Activated CD4-positive, alpha-beta T cell treated with anti-CD3 and anti-CD28 coated beads, Interleukin-2, amount 10 ng/mL, durations not matched to agents 24 days and 14 days (primary cell): ENCODE measurements at regions not wholly inside any gene's neighbourhood (a gene's known extent, or its start where the extent isn't known, plus 50 kb on each side); places are given as distances from the start of the nearest gene placed in this dataset.
"Not testable (repeated sequence)": the region's sequence is repeated elsewhere in the genome, so short reads cannot be mapped to it uniquely, and the experiment has no call there.

Source experiments
- DNase-seq: peaks from one replicate; pipeline ENCODE4 v3.0.0; 2022
- H3K27ac Mint-ChIP-seq: one replicate; pipeline ENCODE4 v1.8.0; 2022; ENCODE audit warnings: mild to moderate bottlenecking, mixed read lengths
- H3K27me3 Mint-ChIP-seq: one replicate; pipeline ENCODE4 v1.8.0; 2022; ENCODE audit warnings: mixed read lengths
- H3K36me3 Mint-ChIP-seq: one replicate; pipeline ENCODE4 v1.8.0; 2022; ENCODE audit warnings: low read depth, mild to moderate bottlenecking, mixed read lengths
- H3K4me1 Mint-ChIP-seq: one replicate; pipeline ENCODE4 v1.8.0; 2021; ENCODE audit warnings: mixed read lengths
- H3K4me3 Mint-ChIP-seq: one replicate; pipeline ENCODE4 v1.8.0; 2022; ENCODE audit warnings: mild to moderate bottlenecking, moderate library complexity, mixed read lengths
- H3K9me3 Mint-ChIP-seq: one replicate; pipeline ENCODE4 v1.8.0; 2021; ENCODE audit warnings: mixed read lengths
- intact Hi-C: fragments of 100-400 bp; cut with micrococcal nuclease; formaldehyde crosslinking; loops from one replicate; pipeline ENCODE4 v1.15.1; 2023

DNA sequence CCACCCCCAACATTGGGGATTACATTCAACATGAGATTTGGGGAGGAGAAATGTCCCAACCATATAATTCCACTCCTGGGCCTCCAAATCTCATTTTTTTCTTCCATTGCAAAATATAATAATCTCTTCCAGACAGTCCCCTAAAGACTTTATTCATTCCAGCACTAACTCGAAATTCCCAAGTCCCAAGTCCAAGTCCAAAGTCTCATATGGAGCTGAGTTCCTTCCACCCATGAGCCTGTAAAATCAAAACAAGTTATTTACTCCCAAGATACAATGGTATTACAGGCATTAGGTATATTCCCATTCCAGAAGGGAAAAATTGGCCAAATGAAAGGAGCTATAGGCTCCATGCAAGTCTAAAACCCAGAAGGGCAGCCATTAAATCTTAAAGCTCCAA is 56.7 kb downstream of the P2RY1 start:
- intact Hi-C loops = no loop called here
- no peaks in the 10 kb centered on the region for H3K4me1 Mint-ChIP-seq
- H3K4me3 Mint-ChIP-seq = no peak overlapping the region
- no peaks in the 10 kb centered on the region for H3K36me3 Mint-ChIP-seq
- H3K9me3 Mint-ChIP-seq = peaks cover 4% of the 10 kb centered on the region
- no peaks in the 10 kb centered on the region for H3K27me3 Mint-ChIP-seq
- DNase-seq = no peak
- no peak overlapping the region for H3K27ac Mint-ChIP-seq

GRCh38 chr3:152892446-152892845 is 57.5 kb downstream of the P2RY1 start:
- Mint-ChIP-seq H3K27ac (no peak overlapping the region), H3K4me3 (no peak overlapping the region), H3K9me3 (peaks cover 4% of the 10 kb centered on the region), H3K27me3 (no peaks in the 10 kb centered on the region), H3K4me1 (no peaks in the 10 kb centered on the region), H3K36me3 (no peaks in the 10 kb centered on the region)
- intact Hi-C loops = no loop called here
- DNase-seq = no peak

DNA sequence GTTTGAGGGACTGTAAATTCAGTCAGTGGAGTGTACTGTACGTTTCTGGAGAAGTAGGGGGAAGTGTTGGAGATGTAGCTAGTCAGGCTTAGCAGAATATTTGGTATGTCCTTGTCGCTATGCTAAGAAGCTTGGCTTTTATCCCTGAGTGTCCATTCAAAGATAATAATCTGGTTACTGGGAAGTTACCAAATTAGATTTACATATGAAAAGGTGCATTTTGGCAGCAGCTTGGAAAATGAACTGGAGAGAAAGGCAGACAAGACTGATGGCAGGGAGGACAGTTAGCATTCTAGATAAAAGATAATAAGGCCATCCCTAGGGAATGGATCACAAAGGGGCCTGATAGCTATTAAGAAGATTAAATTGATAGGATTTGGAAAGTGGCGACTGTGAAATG is 58.7 kb downstream of the P2RY1 start:
- Mint-ChIP-seq H3K4me3 (no peak overlapping the region), H3K9me3 (peaks cover 4% of the 10 kb centered on the region), H3K27me3 (no peaks in the 10 kb centered on the region), H3K27ac (no peak overlapping the region), H3K4me1 (no peaks in the 10 kb centered on the region), H3K36me3 (no peaks in the 10 kb centered on the region)
- no peak for DNase-seq
- intact Hi-C loops = no loop called here

- Mint-ChIP-seq H3K27me3 (no peaks in the 10 kb centered on the region), H3K36me3 (no peaks in the 10 kb centered on the region), H3K27ac (no peak overlapping the region), H3K9me3 (no peaks in the 10 kb centered on the region), H3K4me3 (no peak overlapping the region), H3K4me1 (no peaks in the 10 kb centered on the region)
- intact Hi-C loops = no loop called here
- no peak for DNase-seq
Measured at GRCh38 chr3:152899306-152899705, 64.4 kb downstream of the P2RY1 start.

- Mint-ChIP-seq H3K27me3 (no peaks in the 10 kb centered on the region), H3K27ac (no peak overlapping the region)
Measured at GRCh38 chr3:152902141-152902669, 67.3 kb downstream of the P2RY1 start.

GRCh38 chr3:152905631-152906030 is 70.7 kb downstream of the P2RY1 start:
- H3K4me1 Mint-ChIP-seq = no peaks in the 10 kb centered on the region
- intact Hi-C loops = no loop called here
- H3K36me3 Mint-ChIP-seq = no peaks in the 10 kb centered on the region
- H3K27ac Mint-ChIP-seq = no peak overlapping the region
- H3K27me3 Mint-ChIP-seq = no peaks in the 10 kb centered on the region
- no peak for DNase-seq
- H3K9me3 Mint-ChIP-seq = no peaks in the 10 kb centered on the region
- H3K4me3 Mint-ChIP-seq = no peak overlapping the region

More at GRCh38 chr3:152902141-152902669, 67.3 kb downstream of the P2RY1 start:
- Mint-ChIP-seq H3K9me3 (no peaks in the 10 kb centered on the region), H3K36me3 (no peaks in the 10 kb centered on the region), H3K4me3 (no peak overlapping the region), H3K4me1 (no peaks in the 10 kb centered on the region)
- intact Hi-C loops = no loop called here
- no peak for DNase-seq

- Mint-ChIP-seq H3K27me3 (no peaks in the 10 kb centered on the region), H3K9me3 (no peaks in the 10 kb centered on the region), H3K36me3 (no peaks in the 10 kb centered on the region), H3K27ac (no peak overlapping the region), H3K4me1 (no peaks in the 10 kb centered on the region), H3K4me3 (no peak overlapping the region)
- no peak for DNase-seq
- intact Hi-C loops = no loop called here
Measured at GRCh38 chr3:152909180-152909883, 74.4 kb downstream of the P2RY1 start.

DNA sequence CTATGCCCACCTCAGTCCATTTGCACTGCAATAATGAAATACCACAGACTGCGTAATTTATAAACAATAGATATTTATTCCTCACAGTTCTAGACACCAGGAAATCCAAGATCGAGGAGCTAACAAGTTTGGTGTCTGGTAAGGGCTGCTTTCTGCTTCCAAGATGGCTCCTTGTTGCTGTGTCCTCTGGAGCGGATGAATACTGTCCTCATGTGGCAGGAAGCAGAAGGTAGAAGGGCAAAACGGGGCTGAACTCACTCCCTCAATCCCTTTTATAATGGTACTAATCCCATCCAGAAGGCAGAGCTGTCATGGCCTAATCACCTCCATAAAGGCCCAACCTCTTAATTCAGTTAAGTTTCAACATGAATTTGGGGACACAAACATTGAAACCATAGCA is 75.3 kb downstream of the P2RY1 start:
- Mint-ChIP-seq H3K27ac (no peak overlapping the region), H3K27me3 (no peaks in the 10 kb centered on the region), H3K9me3 (no peaks in the 10 kb centered on the region), H3K4me3 (no peak overlapping the region), H3K36me3 (no peaks in the 10 kb centered on the region), H3K4me1 (no peaks in the 10 kb centered on the region)
- DNase-seq = no peak
- intact Hi-C loops = no loop called here

- Mint-ChIP-seq H3K36me3 (no peaks in the 10 kb centered on the region), H3K27ac (no peak overlapping the region), H3K4me3 (no peak overlapping the region), H3K27me3 (no peaks in the 10 kb centered on the region), H3K4me1 (no peaks in the 10 kb centered on the region), H3K9me3 (no peaks in the 10 kb centered on the region)
- no peak for DNase-seq
- intact Hi-C loops = no loop called here
Measured at GRCh38 chr3:152910966-152911365, 76.0 kb downstream of the P2RY1 start.

- DNase-seq, H3K27me3 Mint-ChIP-seq, intact Hi-C loops, H3K4me1 Mint-ChIP-seq, H3K4me3 Mint-ChIP-seq, H3K27ac Mint-ChIP-seq, H3K9me3 Mint-ChIP-seq, H3K36me3 Mint-ChIP-seq: not testable (repeated sequence)
Measured at GRCh38 chr3:152914743-152915142, 79.8 kb downstream of the P2RY1 start.

- Mint-ChIP-seq H3K4me3 (no peak overlapping the region), H3K9me3 (no peaks in the 10 kb centered on the region), H3K27me3 (no peaks in the 10 kb centered on the region), H3K27ac (no peak overlapping the region), H3K4me1 (no peaks in the 10 kb centered on the region), H3K36me3 (no peaks in the 10 kb centered on the region)
- DNase-seq = no peak
- intact Hi-C loops = no loop called here
Measured at GRCh38 chr3:152915695-152916094, 80.8 kb downstream of the P2RY1 start.

DNA sequence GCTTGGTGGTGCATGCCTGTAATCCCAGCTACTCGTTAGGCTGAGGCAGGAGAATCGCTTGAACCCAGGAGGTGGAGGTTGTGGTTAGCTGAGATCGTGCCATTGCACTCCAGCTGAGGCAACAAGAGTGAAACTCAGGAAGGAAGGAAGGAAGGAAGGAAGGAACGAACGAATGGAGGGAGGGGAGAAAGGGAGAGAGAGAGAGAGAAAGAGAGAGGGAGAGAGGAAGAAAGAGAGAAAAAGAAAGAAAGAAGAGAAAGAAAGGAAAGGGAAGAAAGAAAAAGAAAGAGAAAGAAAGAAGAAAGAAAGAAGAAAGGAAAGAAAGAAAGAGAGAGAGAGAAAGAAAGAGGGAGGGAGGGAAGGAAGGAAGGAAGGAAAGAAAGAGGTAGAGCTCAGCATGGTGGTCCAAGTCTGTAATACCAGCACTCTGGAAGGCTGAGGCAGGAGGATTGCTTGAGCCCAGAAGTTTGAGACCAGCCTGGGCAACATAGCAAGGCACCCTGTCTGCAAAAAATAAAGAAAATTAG is 81.9 kb downstream of the P2RY1 start:
- intact Hi-C loops = no loop called here
- DNase-seq = no peak
- no peaks in the 10 kb centered on the region for H3K36me3 Mint-ChIP-seq
- H3K9me3 Mint-ChIP-seq = no peaks in the 10 kb centered on the region
- H3K27ac Mint-ChIP-seq = no peak overlapping the region
- no peaks in the 10 kb centered on the region for H3K27me3 Mint-ChIP-seq
- no peaks in the 10 kb centered on the region for H3K4me1 Mint-ChIP-seq
- H3K4me3 Mint-ChIP-seq = no peak overlapping the region

- intact Hi-C loops = no loop called here
- no peaks in the 10 kb centered on the region for H3K4me1 Mint-ChIP-seq
- no peak overlapping the region for H3K4me3 Mint-ChIP-seq
- H3K27me3 Mint-ChIP-seq = peaks cover 3% of the 10 kb centered on the region
- no peak overlapping the region for H3K27ac Mint-ChIP-seq
- no peaks in the 10 kb centered on the region for H3K9me3 Mint-ChIP-seq
- no peaks in the 10 kb centered on the region for H3K36me3 Mint-ChIP-seq
- no peak for DNase-seq
Measured at GRCh38 chr3:152921351-152921750, 86.4 kb downstream of the P2RY1 start.

DNA sequence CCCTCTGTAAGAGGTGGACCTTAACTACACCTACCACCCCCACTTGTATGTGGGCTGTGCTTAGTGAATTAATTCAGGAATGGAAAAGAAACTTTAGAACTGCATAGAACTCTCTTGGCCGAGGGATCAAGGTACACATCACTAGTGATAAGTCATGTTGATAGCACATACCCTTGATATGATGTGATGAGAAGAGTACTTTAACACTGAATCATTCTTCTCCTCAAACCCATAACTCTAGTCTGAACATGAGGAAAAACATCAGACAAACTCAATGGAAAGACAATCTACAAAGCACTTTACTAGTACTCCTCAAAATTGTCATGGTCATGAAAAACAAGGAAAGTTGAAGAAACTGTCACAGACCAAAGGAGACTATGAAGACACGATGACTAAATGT is 87.6 kb downstream of the P2RY1 start:
- Mint-ChIP-seq H3K36me3 (no peaks in the 10 kb centered on the region), H3K4me3 (no peak overlapping the region), H3K27me3 (peaks cover 3% of the 10 kb centered on the region), H3K9me3 (no peaks in the 10 kb centered on the region), H3K4me1 (no peaks in the 10 kb centered on the region), H3K27ac (no peak overlapping the region)
- no peak for DNase-seq
- intact Hi-C loops = no loop called here

DNA sequence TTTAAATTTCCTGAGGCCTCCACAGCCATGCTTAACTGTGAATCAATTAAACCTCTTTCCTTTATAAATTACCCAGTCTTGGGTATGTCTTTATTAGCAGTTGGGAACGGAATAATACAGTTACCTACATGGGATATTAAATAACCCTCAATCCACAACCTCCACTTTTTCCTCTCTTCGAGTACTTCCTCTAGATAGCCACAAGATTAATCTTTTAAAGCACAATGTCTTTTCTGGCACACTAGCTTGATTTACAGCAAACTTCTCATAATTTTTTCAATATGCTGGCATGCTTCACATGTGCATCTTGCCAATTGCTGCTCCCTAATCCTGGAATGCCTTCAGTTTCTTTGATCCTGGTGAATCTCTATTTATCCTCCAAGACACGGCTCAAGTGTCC is 92.2 kb downstream of the P2RY1 start:
- Mint-ChIP-seq H3K9me3 (no peaks in the 10 kb centered on the region), H3K4me1 (no peaks in the 10 kb centered on the region), H3K4me3 (no peak overlapping the region), H3K27ac (no peak overlapping the region), H3K36me3 (no peaks in the 10 kb centered on the region), H3K27me3 (peaks cover 3% of the 10 kb centered on the region)
- DNase-seq = no peak
- intact Hi-C loops = no loop called here
